ENCODE measurements at regions not wholly inside any gene's neighbourhood (a gene's known extent, or its start where the extent isn't known, plus 50 kb on each side); places are given as distances from the start of the nearest gene placed in this dataset.

DNA sequence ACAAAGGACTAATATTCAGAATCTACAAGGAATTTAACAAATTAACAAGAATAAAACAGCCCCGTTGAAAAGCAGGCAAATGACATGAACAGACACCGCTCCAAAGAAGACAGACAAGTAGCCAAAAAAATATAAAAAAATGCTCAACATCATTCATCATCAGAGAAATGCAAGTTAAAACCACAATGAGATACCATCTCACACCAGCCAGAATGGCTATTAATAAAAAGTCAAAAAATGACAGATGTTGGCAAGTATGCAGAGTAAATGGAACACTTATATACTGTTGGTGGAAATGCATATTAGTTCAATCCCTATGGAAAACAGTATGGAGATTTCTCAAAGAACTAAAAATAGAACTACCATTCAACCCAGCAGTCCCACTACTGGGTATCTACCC, 302.7 kb upstream of the RGMB start:
- H3K27me3 Mint-ChIP-seq = no peaks in the 10 kb centered on the region
- no peaks in the 10 kb centered on the region for H3K4me1 Mint-ChIP-seq
- no peaks in the 10 kb centered on the region for H3K36me3 Mint-ChIP-seq
- H3K27ac Mint-ChIP-seq = no peak overlapping the region
- H3K4me3 Mint-ChIP-seq = no peak overlapping the region
- H3K9me3 Mint-ChIP-seq = peaks cover 5% of the 10 kb centered on the region

DNA sequence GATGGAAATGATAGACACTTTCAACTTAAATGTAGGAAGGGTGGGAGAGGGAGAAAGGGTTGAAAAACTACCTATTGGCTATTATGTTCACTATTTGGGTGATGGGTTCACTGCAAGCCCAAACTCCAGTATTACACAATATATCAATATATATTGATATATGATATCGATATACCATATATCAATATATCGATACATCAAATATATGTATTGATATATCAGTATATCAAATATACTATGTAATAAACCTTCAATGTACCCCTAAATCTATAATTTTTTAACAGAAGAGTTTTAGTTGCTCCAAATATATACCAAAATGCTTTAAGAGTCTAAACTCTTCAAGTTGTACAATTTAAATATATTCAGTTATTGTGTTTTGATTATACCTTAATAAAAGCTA, 302.0 kb upstream of the RGMB start:
- Mint-ChIP-seq H3K36me3 (no peaks in the 10 kb centered on the region), H3K4me3 (no peak overlapping the region), H3K9me3 (peaks cover 5% of the 10 kb centered on the region), H3K4me1 (no peaks in the 10 kb centered on the region), H3K27ac (no peak overlapping the region), H3K27me3 (no peaks in the 10 kb centered on the region)

DNA sequence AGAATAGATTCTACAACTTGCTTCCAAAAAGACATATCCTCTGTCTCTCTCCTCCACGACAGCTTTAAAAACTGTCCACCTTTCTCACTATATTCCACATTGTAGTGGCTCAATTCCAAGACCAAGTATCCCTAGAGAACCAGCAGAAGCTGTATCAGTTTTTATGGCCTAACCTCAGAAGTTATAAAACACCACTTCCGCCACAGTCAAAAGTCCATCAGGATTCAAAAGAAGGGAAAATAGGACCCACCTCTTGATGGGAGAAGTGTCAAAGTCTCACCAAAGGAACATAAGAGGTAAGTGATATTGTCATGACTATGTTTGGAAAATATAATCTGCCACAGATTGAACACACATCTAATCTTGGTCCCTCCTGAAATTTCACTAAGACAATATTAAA, 299.2 kb upstream of the RGMB start:
- no peak overlapping the region for H3K27ac Mint-ChIP-seq
- H3K9me3 Mint-ChIP-seq = no peaks in the 10 kb centered on the region
- H3K4me1 Mint-ChIP-seq = peaks cover 1% of the 10 kb centered on the region
- H3K4me3 Mint-ChIP-seq = no peak overlapping the region
- H3K36me3 Mint-ChIP-seq = no peaks in the 10 kb centered on the region
- H3K27me3 Mint-ChIP-seq = no peaks in the 10 kb centered on the region

DNA sequence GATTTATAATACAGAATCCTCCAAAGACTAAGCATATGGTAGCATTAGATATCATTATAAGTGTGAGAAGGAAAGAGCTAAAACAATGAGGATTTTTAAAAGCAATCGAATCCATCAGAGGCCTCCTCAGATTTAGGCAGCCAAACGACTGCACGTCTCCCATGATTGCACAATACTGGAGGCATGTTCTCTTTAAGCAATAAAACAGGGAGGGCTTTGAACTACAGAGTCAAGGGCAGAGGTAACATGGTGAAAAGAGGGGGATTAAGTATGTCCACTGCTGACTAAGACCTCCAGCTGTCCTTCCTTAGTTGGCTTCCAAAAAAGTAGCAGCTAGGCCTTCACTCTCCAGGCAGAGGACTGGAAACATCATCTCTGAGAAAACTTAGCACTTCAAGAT, 298.7 kb upstream of the RGMB start:
- H3K9me3 Mint-ChIP-seq = no peaks in the 10 kb centered on the region
- H3K4me1 Mint-ChIP-seq = peaks cover 6% of the 10 kb centered on the region
- no peaks in the 10 kb centered on the region for H3K36me3 Mint-ChIP-seq
- no peak overlapping the region for H3K4me3 Mint-ChIP-seq
- H3K27me3 Mint-ChIP-seq = no peaks in the 10 kb centered on the region
- no peak overlapping the region for H3K27ac Mint-ChIP-seq

DNA sequence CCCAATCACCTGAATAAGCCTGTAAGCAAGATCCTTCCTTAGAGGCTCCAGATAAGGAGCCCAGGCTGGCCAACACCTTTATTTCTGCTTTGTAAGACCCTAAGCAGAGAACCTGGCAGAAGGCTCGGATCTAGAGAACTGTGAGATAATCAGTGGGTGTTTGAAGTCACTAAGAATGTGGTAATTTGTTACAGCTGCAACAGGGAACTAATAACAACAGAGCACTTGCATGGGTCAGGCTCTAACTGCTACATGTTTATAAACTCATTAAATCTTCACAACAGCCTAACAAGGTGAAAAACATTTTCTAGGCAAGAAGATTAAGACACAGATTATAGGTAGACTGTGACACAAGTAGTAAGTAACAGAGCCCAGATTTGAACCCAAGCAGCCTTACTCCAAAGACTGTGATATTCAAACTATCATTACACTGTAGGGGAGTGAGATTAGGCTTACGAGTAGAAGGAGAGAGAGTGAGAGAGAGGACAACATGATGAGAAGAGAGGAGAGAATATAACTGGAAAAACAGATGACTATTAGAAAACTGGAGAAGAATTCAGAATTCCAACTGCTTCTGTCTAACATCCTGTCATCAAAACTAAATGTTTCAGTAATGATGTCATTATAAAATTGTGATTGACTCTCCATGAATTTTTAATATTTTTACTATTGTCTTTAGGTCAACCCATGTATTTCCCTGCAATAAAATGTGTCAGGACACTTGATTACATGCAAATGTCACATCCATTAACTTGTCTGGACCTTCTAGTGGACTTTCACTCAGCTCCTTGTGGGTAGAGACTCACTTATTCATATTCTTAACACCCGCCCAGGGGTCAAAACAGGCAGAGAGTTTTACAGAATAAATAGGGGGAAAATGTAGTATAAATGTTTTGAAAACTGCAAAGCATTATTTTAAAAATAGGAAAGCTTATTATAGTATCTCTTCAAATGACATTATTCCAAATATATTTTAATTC, 290.9 kb upstream of the RGMB start:
- Mint-ChIP-seq H3K4me1 (peaks cover 6% of the 10 kb centered on the region), H3K4me3 (no peak overlapping the region), H3K9me3 (no peaks in the 10 kb centered on the region), H3K36me3 (no peaks in the 10 kb centered on the region), H3K27me3 (no peaks in the 10 kb centered on the region), H3K27ac (no peak overlapping the region)

DNA sequence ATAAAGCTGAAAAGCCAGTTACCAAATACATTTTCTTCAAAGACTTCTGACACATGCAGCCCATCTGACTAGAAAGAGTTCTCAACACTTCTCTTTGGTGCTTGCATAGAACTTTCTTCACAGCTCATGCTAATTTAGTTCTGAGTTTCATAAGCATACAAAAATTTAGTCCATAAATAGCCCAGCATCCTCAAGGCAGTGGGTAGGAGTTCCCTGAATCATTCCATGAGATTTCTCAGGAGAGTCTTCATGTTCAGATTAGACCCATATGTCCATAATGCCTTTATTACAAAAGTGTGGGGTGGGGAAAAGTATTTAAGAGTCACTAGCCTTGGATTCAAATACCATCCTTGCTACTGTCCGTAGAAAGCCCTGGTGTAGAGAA, 290.2 kb upstream of the RGMB start:
- Mint-ChIP-seq H3K36me3 (no peaks in the 10 kb centered on the region), H3K4me1 (peaks cover 6% of the 10 kb centered on the region), H3K27ac (no peak overlapping the region), H3K9me3 (no peaks in the 10 kb centered on the region), H3K27me3 (no peaks in the 10 kb centered on the region), H3K4me3 (no peak overlapping the region)

DNA sequence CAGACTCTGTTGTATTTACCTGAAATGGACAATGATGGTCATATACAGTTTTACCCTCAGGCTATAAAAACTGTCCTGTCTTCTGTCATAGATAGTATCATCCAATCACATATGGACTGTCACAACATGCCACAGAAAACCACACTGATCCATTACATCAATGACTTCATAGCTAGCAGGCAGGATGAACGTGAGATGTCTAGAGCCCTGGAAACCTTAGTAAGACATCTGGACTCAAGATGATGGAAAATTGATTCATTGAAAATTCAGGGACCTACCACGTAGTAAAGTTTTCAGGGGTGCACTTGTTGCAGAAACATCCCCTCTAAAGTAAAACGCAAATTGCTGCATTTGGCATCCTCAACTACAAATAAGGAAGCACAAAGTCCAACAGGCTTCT, 284.4 kb upstream of the RGMB start:
- H3K9me3 Mint-ChIP-seq = no peaks in the 10 kb centered on the region
- H3K27me3 Mint-ChIP-seq = no peaks in the 10 kb centered on the region
- peaks cover 9% of the 10 kb centered on the region for H3K4me1 Mint-ChIP-seq
- H3K36me3 Mint-ChIP-seq = no peaks in the 10 kb centered on the region
- no peak overlapping the region for H3K27ac Mint-ChIP-seq
- no peak overlapping the region for H3K4me3 Mint-ChIP-seq

DNA sequence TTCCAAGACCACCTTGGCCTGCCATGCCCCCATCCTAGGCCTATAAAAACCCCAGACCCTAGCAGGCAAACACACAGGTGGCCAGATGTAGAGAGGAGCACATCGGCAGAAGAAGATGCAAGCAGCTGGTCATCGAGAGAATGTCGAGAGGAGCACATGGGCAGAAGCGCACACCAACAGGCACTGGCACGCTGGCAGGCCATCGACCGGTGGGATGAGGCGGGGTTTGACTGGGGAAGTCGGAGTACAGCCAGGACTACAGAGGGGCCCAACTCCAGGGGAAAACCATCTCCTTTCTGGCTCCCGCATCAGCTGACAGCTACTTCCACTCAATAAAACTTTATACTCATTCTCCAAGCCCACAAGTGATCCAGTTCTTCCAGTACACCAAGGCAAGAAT, 283.1 kb upstream of the RGMB start:
- no peak overlapping the region for H3K4me3 Mint-ChIP-seq
- no peaks in the 10 kb centered on the region for H3K27me3 Mint-ChIP-seq
- H3K9me3 Mint-ChIP-seq = no peaks in the 10 kb centered on the region
- H3K27ac Mint-ChIP-seq = no peak overlapping the region
- peaks cover 19% of the 10 kb centered on the region for H3K4me1 Mint-ChIP-seq
- no peaks in the 10 kb centered on the region for H3K36me3 Mint-ChIP-seq

DNA sequence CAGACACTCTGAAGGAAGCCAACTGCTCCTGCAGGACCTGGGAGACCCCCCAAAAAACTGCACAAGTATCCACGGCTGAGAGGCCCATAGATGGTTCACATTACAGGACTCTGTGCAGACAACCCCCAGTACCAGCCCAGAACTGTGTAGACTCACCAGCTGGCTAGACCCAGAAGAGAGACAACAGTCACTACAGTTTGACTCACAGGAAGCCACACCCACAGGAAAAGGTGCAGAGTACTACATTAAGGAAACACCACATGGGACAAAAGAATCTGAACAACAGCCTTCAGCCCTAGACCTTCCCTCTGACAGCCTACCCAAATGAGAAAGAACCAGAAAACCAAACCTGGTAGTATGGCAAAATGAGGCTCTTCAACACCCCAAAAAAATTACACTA, 281.2 kb upstream of the RGMB start:
- no peaks in the 10 kb centered on the region for H3K9me3 Mint-ChIP-seq
- H3K36me3 Mint-ChIP-seq = no peaks in the 10 kb centered on the region
- no peak overlapping the region for H3K27ac Mint-ChIP-seq
- H3K4me1 Mint-ChIP-seq = peaks cover 19% of the 10 kb centered on the region
- H3K27me3 Mint-ChIP-seq = no peaks in the 10 kb centered on the region
- no peak overlapping the region for H3K4me3 Mint-ChIP-seq

DNA sequence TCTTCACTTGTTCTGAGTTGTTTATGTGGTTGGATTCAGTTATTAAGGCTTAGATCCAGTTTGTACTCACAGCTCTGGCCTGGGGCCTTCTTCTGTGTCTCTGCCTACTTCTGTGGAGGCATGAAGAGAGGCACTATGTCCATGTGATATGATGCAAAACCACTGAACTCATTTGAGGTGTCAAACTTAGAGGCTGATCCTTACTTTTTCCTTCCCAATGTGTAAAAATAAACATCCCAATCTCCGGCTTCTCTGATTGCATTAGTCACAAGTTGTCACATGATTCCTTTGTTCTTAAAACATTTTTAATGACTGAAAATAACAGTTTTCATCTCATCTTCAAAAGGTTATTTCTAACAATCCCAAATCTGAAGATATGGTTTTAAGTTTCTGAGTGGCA, 276.0 kb upstream of the RGMB start:
- Mint-ChIP-seq H3K27ac (no peak overlapping the region), H3K4me3 (no peak overlapping the region), H3K9me3 (no peaks in the 10 kb centered on the region), H3K4me1 (peaks cover 28% of the 10 kb centered on the region), H3K36me3 (no peaks in the 10 kb centered on the region), H3K27me3 (no peaks in the 10 kb centered on the region)

DNA sequence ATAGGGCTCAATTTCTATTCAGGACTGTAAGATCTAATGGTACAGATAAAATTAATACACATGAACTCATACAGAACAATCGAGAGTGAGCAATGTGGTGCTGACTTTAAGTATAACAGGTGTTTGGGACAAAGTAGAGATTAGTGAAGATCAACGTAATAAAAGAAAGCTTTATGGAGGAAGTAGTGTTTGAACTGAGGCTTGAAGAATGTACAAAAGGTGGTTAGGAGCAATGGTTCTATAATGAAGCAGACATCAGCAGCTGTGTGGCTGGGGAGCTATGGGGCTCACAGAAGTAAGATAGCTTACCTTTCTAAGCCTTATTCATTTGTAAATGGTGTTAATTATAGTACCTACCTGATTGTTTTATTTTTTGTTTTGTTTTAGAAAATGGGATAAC, 275.4 kb upstream of the RGMB start:
- Mint-ChIP-seq H3K27ac (no peak overlapping the region), H3K4me1 (peaks cover 25% of the 10 kb centered on the region), H3K27me3 (no peaks in the 10 kb centered on the region), H3K9me3 (no peaks in the 10 kb centered on the region), H3K4me3 (no peak overlapping the region), H3K36me3 (no peaks in the 10 kb centered on the region)

DNA sequence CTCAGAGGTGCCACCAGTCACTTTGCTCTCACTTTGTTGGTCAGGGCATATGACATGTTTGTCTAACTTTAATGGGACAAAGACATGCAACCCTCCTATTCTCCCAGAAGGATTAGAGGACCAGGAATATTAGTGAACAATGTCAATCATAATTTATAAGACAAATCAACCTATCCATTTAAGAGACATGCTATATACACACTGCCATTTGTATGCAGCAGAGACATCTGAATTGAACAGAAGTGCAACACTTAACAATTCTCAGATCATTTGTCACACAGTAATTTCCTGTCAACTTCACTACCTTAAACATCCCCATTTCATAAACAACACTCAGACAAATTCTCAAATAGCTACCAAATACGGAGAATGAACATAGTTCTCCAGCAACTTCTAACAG, 273.6 kb upstream of the RGMB start:
- H3K27me3 Mint-ChIP-seq = no peaks in the 10 kb centered on the region

DNA sequence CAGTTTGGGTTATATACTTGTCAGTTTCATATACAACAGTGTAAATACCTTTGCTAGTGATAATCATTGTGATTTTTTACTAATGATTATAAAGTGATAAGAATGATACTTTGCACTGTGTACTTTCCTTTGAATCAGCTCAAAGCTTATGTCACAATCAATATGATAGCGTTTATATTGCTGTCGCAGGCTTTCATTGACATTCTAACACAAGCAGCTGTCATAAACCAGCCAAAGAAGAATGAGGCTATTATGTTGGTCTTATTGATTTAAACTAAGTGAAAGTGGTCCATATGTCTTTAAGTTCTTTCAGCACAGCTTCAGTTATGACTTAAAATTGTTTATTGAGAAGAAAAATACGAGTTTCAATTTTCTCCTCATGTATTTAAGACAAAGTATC, 272.7 kb upstream of the RGMB start:
- Mint-ChIP-seq H3K4me3 (no peak overlapping the region), H3K36me3 (no peaks in the 10 kb centered on the region), H3K4me1 (peaks cover 10% of the 10 kb centered on the region), H3K27ac (no peak overlapping the region), H3K9me3 (no peaks in the 10 kb centered on the region), H3K27me3 (no peaks in the 10 kb centered on the region)

More for the DNA sequence above, 273.6 kb upstream of the RGMB start:
- no peaks in the 10 kb centered on the region for H3K9me3 Mint-ChIP-seq
- H3K4me1 Mint-ChIP-seq = peaks cover 12% of the 10 kb centered on the region
- no peaks in the 10 kb centered on the region for H3K36me3 Mint-ChIP-seq
- no peak overlapping the region for H3K27ac Mint-ChIP-seq
- H3K4me3 Mint-ChIP-seq = no peak overlapping the region

DNA sequence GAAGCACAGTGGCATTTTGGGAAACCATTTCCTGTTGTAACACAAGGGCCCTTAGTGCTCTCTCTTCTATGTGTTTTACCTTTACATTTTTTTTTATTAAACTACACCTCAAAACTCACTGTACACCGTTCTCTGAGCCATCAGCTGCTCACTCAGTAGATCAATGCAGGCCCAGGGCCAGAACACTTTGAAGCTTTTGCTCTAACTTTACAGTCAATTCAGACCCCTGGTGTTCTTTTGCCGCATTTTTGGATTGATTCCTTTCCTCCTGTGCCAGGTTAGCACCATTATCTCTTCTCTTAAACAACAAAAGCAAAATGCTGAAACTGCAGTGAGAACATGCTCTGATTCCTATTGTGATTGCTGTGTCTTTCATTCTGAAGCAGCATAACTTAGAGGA, 269.8 kb upstream of the RGMB start:
- H3K9me3 Mint-ChIP-seq = peaks cover 10% of the 10 kb centered on the region

DNA sequence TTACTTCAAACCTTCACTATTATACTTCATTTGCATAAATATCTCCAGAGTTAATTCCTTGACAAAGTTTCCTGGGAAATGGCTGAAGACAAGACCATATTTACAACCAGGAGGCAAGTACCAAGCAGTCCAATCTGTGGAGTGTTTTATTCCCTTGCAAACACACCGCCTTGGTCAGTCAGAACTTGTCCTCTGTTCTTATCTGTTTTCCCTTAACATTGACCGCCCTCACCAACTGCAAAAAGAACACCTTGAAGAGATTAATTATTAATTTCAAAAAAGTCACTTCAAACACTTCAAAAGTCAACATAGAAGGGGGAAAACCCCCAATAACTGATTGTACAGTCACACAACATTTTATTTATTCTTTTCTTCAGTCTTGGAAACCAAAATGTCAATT, 269.0 kb upstream of the RGMB start:
- H3K4me3 Mint-ChIP-seq = no peak overlapping the region
- H3K36me3 Mint-ChIP-seq = no peaks in the 10 kb centered on the region
- no peak overlapping the region for H3K27ac Mint-ChIP-seq
- H3K4me1 Mint-ChIP-seq = no peaks in the 10 kb centered on the region
- H3K9me3 Mint-ChIP-seq = peaks cover 10% of the 10 kb centered on the region
- H3K27me3 Mint-ChIP-seq = no peaks in the 10 kb centered on the region

More for the DNA sequence above, 269.8 kb upstream of the RGMB start:
- Mint-ChIP-seq H3K27ac (no peak overlapping the region), H3K4me3 (no peak overlapping the region), H3K4me1 (peaks cover 5% of the 10 kb centered on the region), H3K27me3 (no peaks in the 10 kb centered on the region), H3K36me3 (no peaks in the 10 kb centered on the region)

DNA sequence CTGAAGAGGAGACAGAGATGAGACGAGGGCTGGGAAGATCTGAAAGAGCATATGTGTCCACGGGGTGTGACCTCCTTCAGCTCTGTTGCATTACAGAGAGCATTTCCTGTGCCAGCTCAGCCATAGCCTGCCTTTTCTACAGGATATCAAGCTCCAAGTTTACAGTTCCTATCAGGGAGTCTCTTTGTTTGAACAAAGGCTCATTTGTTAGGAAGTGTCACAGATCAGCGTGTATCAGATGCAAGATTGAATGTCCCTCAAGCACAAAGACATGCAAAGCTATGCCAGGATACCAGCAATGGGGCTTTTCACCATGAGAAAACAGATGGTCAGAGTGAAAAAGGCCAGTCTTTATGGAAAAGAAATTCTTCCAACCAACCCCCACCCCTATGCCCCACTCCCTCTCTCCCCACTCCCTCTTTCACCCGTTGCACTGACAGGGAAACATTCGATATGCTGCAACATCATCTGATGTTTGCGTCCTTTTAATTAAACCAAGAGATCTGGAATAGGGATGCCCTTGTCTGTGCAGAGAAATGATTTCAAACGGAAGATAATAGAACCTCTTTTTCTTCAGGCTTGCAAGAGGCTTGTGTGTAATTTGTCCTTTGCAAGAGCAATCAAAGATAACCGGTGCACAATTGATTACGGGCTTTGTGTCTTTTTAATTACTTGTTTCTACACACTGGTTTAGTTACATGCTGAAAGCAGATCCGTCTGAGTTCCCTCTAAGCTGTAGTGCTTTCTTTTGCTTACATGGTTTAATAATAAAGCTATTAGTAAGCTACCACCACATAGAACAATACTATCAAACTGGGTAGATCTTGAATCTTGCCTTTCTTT, 263.1 kb upstream of the RGMB start:
- H3K36me3 Mint-ChIP-seq = no peaks in the 10 kb centered on the region

More for the DNA sequence above, 263.1 kb upstream of the RGMB start:
- Mint-ChIP-seq H3K9me3 (peaks cover 10% of the 10 kb centered on the region), H3K4me1 (no peaks in the 10 kb centered on the region), H3K4me3 (no peak overlapping the region), H3K27ac (no peak overlapping the region), H3K27me3 (peaks cover 1% of the 10 kb centered on the region)
